NCI-H2107 treated with DMSO at 0.1 percent for 48 hours (cell line): ENCODE measurements at regions not wholly inside any gene's neighbourhood (a gene's known extent, or its start where the extent isn't known, plus 50 kb on each side); places are given as distances from the start of the nearest gene placed in this dataset.

Experiments used
- DNase-seq: peaks from one replicate; lab custom pipeline; 2025; ENCODE audit not compliant: unreplicated experiment; lab: John Stamatoyannopoulos, UW

DNA sequence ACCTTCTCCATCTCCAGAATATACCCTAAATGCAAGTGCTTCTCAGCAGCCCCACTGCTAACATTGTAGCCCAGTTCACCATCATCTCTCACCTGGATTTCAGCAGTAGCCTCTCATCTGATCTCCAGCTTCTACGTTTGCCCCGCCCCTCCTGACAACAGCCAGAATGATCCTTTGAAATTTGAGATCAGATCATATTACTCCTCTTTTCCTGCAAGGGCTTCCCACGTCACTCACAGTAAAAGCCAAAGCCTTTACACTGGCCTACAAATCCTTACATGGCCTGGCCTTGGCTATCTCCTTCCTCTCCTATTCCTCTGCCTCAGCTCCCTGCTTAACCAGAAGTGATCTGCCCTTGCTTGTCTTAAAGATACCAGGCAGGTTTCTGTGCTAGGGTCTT lies 94.3 kb upstream of the NBEA start:
- peak; percentile 87 for DNase-seq

DNA sequence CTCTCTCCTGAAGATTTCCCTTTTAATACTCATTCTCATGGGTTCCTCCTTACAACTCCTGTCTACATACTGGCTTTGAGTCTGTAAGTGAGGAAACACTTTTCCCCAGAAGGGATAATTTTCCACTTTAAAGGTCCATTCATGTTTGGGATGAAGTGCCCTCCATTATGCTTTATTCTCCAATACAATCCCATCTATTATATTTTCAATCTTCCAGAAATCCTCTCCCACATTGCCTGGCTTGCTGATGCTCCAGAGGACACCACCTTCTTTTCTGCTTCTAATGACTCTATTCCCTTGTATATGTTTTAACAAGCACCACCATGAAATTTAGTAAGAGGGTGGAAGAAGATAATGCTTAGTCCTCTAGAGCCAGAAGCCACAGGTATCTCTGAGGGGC lies 92.7 kb upstream of the NBEA start:
- DNase-seq: no peak

DNA sequence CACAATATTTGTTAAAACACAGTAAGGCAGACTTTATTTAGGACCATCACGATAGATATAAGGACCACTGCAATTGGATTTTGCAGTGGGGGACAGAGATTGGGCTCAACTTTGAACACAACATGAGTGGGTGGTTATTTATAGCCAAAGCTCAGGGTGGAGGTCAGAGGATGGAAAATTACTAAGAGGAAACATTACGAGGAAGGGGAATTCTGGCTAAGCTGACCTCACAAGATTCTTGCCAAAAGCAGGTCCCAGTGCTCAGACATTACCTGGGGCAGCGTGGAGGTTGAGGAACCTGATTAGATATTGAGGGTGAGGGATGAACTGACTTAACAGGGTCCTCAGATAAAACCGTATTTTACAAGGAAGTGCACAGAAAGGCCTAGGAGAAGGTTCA lies 88.9 kb upstream of the NBEA start:
- no peak for DNase-seq

DNA sequence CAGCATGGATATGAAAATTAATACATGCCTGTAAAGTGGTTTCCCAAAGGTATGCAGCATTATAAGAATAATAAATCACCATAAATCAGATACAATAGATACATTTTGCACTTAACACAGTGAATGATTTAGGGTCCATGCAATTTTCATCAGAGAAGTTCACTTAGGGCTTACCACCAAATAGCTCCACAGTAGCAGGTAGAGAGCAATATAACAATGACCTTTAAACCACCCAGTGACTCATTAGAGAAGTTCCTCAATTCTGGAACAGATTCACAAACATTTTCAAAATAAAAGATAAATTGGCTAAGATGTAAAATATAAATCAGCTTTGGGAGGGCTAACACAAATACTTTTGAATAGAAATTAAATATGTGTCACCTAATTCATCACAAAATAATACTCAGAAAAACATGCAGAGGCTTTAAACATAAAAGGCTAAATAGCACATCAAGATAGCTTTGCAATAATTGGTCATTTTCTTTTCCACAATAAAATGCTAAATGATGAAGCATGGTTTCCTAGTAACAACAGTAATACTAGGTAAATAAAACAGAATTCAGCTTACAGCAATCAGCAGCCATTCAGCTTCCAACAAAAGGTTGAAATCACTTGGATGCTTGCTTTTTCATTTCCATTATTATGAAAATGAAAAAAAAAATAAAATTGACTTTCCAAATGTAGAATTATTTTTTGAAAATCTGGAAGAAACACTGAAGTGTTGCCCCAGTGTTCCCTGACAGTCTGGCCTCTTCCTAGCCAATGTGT lies 84.3 kb upstream of the NBEA start:
- no peak for DNase-seq

DNA sequence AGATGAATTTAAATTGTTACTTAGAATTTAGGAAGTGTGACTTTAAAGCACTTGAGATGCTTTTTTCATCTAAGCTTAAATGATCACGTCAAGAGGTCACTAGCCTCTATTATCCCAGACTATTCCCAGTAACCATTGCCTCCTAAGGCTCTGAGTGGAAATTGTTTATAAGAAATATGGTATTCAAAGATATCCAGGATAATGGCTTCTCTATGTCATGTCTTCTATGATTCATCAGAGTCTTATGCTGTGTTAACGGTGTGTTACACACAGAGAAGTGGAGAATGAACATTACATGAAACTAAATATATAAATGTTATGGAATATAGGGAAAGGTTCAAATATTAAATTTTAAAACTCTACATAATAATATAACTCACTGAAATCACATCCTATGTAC lies 79.8 kb upstream of the NBEA start:
- DNase-seq: no peak

DNA sequence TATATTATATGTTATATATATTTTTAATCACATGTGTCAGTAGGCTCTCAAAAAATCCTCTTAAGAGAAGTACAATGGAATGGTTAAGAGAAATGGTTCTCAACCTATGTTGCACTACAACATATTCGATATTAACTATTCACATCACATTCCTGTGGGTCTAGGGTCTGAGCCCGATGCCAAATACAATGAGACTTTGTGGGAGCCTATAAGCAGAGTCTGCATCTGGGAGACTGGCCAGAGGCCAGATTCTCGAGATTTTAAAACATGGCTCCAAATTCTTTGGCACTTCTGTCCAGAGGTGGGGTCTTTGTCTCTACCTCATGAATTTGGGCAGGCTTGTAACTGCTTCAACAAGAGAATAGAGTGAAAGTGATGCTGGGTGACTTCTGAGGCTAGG lies 79.4 kb upstream of the NBEA start:
- DNase-seq: no peak

DNA sequence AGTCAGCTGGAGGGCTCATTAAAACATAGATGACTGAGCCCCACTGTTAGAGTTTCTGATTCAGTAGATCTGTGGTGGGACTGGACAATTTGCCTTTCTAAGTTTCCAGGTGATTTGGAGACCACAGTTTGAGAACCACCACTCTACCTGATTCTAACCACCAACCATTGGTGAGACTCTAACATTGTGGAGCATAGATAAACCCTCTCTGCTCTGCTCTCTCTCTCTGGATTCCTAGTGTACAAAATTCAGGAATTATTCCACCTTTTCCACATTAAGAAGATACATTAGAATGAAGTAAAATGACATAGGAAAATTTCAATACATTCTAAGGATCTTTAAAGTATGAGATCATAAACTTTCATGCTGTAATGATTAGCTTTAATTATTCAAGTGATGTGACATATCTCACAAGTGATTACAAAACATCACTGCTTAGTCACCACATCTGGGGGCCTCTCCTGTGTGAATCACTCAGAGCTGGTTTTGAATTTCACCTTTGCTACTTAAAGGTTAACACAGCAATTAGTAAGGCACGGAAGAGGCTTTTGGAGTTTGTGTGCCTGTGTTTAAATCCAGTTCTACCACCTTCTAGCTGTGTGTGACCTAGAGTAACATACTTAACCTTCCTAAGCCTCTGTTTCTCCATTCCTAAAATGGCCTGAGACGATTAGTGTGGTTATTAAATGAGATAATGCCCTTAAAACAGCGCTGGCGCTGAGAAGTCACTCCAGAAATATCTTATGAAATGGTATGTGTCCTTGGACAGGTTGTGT lies 78.5 kb upstream of the NBEA start:
- DNase-seq: peak; percentile 17

DNA sequence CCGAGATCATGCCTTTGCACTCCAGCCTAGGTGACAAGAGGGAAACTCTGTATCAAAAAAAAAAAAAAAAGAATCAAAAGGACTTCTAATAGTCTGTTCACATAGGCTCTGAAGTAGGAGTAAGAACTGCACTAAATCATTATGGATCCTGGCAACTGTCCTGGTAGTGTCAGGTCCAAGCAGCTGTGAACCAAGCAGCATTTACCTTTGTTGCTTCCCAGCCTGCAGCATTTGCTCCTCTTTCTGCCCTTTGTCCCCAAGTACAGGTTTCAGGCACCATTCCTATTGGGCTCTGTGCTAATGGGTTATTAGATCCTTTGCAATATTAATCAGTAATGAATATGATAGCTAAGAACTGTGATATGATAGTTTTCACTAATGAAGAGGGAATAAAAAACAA lies 77.4 kb upstream of the NBEA start:
- no peak for DNase-seq

DNA sequence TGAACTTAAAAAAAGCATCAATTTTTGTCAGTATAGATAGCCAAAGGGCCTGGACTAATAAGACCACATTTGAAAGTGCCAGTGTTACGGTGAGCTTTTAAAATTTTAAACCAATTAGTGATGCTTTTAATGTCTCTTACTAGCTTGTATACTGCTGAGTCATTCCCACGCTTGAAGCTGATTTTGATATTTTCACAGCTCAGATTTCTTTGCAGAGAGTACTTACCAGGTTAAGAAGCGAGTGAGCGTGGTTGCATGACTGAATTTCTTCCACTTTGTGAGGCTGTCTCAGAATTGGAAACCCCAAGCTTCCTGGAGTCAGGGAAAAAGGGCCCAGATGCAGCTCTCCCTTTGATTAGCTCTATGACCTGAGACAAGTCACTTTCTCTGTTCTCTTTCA lies 74.5 kb upstream of the NBEA start:
- DNase-seq: peak; percentile 23

DNA sequence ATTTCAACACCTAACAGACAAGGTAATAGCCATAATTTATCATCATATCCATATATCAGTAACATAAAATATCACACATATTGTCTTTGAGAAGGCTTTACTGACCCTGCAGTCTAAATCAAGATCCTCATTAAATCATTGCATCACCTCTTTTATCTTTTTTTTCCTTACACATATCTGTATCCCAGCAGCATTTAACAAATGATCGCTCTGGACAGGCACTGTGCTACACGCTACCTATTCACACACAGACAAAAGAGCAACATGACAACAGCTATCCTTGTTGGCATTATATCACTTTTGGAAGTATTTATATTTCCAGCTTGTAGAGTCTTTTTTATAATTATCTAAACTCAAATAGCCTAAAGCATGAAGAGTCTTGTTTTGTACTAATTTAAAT lies 73.3 kb upstream of the NBEA start:
- DNase-seq: no peak

DNA sequence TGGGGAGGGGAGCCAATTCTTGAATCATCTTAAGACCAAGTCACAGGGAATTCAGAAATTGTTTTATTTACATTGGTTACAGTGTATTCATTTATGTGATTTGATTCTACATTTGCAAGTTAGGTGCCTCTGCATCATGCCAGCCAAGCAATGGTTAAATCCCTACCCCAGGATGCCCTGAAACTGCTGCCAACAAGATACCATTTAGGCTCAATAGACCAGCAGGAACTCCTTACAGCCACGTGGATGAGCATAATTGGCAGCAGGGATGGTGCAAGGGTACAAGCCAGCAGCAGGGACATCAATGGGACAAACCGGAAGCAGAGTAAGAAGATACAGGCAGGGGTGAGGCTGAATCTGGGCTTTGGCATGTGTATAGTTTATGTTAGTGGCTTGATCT lies 72.4 kb upstream of the NBEA start:
- no peak for DNase-seq

DNA sequence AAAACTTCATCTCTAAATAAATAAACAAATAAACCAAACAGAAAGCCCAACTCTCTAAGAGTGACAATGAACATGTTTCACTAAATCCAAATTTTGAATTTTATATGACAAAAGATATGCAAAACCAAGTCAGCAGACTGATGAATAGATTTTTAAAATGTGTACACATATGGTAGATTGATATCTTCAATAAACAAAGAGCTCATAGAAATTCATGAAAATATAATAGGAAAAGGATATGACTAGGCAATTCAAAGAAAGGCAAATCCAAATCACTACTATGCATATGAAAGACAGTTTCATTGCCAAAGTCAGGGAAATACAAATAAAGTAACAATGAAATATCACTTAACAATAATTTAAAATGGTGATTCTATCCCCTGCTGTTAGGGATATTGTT lies 63.7 kb upstream of the NBEA start:
- DNase-seq: no peak

DNA sequence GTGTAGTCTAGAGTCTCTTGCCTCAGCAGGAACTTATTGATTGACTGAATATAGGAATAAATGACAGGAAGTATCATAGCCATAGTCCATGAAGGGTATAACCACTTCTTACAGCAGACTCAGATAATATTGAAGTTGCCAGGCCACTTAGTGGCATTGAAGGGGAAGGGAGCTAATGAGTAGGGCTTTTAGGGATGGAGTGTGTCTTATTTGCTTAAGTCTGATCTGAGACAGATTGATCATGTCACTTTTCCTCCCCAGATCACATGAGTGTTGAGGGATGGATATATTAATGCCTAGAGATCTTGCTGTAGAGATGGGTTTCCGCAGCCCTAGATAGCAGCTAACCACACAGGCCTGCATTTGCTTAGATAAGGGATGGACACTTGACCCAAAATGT lies 62.2 kb upstream of the NBEA start:
- no peak for DNase-seq

DNA sequence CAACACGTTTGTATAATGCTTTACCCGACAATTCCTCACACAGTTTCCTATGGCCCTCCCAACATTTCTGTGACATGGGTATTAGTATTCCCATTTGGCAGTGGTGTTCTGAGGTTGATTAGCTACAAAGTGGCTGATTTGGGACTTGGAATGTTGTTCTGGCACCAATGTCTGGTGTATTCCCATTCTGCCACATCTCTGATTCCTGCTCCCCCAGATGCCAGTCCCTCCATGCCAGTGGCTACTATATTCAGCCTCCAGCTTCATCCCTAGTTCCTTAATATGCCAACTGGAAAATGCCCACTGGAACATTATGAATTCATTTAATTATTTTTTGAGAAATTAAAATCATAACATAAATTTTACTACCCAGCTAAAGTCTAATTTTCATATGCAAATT lies 60.6 kb upstream of the NBEA start:
- DNase-seq: no peak

DNA sequence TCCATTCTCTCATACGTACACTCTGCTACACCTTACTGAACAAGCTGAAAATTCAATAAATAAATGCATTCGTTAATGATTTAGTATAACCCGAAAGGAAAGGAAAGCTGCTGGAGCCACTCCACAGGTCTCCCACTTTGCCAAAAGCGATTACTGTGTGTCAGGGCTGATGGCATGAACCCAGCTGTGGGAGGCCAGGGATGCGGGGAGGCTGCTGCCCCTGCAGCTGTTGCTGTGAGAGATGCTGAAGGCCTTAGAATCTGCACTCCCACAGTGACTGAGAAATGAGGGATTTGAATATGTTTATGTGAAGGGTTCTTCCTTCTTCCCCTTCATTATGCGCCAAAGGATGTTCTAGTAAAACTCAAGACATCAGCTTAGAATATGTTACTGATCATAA lies 58.7 kb upstream of the NBEA start:
- no peak for DNase-seq

DNA sequence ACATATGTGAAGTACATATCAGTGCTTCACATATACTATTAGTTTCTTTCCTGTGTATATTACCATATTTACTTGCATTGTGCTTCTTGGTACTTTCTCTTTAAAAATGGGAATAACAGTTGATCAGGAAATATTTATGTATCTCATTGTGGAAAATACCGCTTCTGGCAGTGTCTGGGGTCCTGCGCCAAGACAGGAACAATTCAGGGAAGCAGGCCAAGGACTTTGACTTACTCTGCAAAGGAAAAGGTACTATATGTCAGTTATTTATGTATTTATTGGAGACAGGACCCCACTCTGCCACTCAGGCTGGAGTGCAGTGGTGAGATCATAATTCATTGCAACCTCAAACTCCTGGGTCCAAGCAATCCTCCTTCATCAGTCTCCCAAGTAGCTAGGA lies 57.7 kb upstream of the NBEA start:
- DNase-seq: no peak

DNA sequence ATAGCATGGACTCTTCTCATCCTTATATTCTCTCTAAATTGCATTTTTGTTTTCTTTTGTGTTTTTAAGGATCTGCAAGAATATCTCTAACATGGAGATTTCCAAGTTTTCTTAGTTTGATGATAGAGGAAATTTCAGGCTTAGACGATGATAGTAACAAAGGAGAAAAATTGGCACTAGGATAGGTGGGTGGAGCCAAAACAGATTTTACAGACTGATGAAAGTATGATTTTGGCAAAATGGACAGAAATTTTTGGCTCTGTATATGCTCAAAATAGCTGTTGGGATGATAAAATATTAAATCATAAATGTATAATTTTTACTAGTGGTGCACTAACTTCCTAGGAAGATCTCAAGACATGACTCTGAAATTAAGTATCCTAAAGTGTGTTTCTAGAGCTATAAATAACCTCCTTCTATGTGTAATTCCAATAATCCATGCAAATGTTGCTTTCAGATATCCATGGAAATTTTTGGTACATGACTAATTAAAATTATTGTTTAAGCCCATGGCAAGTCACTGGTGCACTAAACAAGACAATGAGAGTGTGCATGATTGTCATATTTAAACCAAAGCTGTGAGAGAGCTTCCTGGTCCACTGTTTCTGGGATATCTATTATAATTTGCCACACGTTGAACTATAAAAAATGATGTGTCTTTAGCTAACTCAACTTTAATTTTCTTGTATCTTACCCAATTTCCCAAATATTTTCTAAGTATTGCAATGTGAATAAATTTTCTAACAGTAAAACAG lies 55.8 kb upstream of the NBEA start:
- no peak for DNase-seq

DNA sequence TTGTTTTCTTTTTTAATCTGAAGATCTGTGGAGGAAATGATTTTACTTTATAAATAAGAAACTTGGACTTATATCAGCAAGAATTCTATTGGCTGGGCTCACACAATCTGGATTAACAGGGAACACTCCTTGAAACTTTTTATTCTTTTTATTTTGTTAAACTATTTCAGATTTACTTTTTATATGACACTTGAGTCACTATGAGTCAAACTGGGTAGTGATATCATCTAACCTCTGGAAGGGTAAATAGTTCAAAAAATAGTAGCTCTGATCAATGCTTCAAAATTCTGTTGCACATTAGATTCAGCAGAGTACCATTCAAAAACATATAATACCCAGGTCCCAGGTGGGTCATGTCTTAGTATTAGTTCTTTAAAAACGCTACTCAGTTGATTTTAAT lies 55.1 kb upstream of the NBEA start:
- DNase-seq: no peak
